KMS-11 (cell line): ENCODE measurements at regions not wholly inside any gene's neighbourhood (a gene's known extent, or its start where the extent isn't known, plus 50 kb on each side); places are given as distances from the start of the nearest gene placed in this dataset.

Experiments used
- H2AFZ ChIP-seq: fragments of 200-600 bp; sonication (generic); 2 replicates; pipeline ENCODE4 v1.6.1; 2016; ENCODE audit warnings: antibody characterized with exemption, mixed run types, low read depth
- H3K27ac ChIP-seq: fragments of 200-600 bp; sonication (generic); 2 replicates; pipeline ENCODE4 v1.6.1; 2016; ENCODE audit warnings: mild to moderate bottlenecking, mixed run types
- H3K27me3 ChIP-seq: fragments of 200-600 bp; sonication (generic); 2 replicates; pipeline ENCODE4 v1.6.1; 2017; ENCODE audit warnings: mild to moderate bottlenecking, low read depth, mixed run types, moderate library complexity; ENCODE audit not compliant: insufficient read depth
- H3K36me3 ChIP-seq: fragments of 200-600 bp; sonication (generic); 2 replicates; pipeline ENCODE4 v1.6.1; 2017; ENCODE audit warnings: mild to moderate bottlenecking, mixed run types; ENCODE audit not compliant: insufficient read depth
- H3K4me1 ChIP-seq: fragments of 200-600 bp; sonication (generic); 2 replicates; pipeline ENCODE4 v1.6.1; 2016; ENCODE audit warnings: mild to moderate bottlenecking, low read depth, mixed run types; ENCODE audit not compliant: poor library complexity, severe bottlenecking
- H3K4me2 ChIP-seq: fragments of 200-600 bp; sonication (generic); 2 replicates; pipeline ENCODE4 v1.7.0; 2016; ENCODE audit warnings: mild to moderate bottlenecking, mixed run types
- H3K4me3 ChIP-seq: fragments of 200-600 bp; sonication (generic); IDR thresholded peaks from 2 replicates; pipeline ENCODE4 v1.6.1; 2017; ENCODE audit warnings: low read depth, low read length, mixed read lengths; ENCODE audit not compliant: insufficient read depth
- H3K79me2 ChIP-seq: fragments of 200-600 bp; sonication (generic); 2 replicates; pipeline ENCODE4 v1.6.1; 2016; ENCODE audit warnings: low read depth, mixed run types; ENCODE audit not compliant: insufficient read depth
- H3K9ac ChIP-seq: fragments of 200-600 bp; sonication (generic); 2 replicates; pipeline ENCODE4 v1.6.1; 2016; ENCODE audit warnings: mild to moderate bottlenecking, mixed run types
- H4K20me1 ChIP-seq: fragments of 200-600 bp; sonication (generic); 2 replicates; pipeline ENCODE4 v1.6.1; 2016; ENCODE audit warnings: mild to moderate bottlenecking, mixed run types; ENCODE audit not compliant: insufficient read depth
- CTCF ChIP-seq: fragments of 200-600 bp; sonication (generic); conservative IDR thresholded peaks from 2 replicates; pipeline ENCODE4 v1.6.1; 2017; ENCODE audit warnings: low read depth, mild to moderate bottlenecking, antibody characterized with exemption, low read length, moderate library complexity, mixed read lengths

- Histone ChIP-seq H3K4me1 (peaks cover 6% of the 10 kb centered on the region), H3K79me2 (no peaks in the 10 kb centered on the region), H3K27ac (no peak overlapping the region), H3K9ac (no peak overlapping the region), H3K27me3 (no peaks in the 10 kb centered on the region), H2AFZ (no peak overlapping the region), H3K4me3 (no peak overlapping the region), H3K4me2 (no peak overlapping the region), H3K36me3 (no peaks in the 10 kb centered on the region), H4K20me1 (no peaks in the 10 kb centered on the region)
- TF ChIP-seq CTCF = no peak
These were observed 179.5 kb downstream of the MARCHF11 start for GRCh38 chr5:16000056-16000455.

- no peak overlapping the region for H2AFZ ChIP-seq
- H4K20me1 ChIP-seq = no peaks in the 10 kb centered on the region
- TF ChIP-seq CTCF = peak; percentile 86
- H3K4me3 ChIP-seq = no peak overlapping the region
- H3K36me3 ChIP-seq = no peaks in the 10 kb centered on the region
- no peaks in the 10 kb centered on the region for H3K79me2 ChIP-seq
- H3K4me1 ChIP-seq = peaks cover 11% of the 10 kb centered on the region
- H3K27ac ChIP-seq = no peak overlapping the region
- no peak overlapping the region for H3K9ac ChIP-seq
- H3K4me2 ChIP-seq = no peak overlapping the region
- H3K27me3 ChIP-seq = no peaks in the 10 kb centered on the region
These were observed 184.1 kb downstream of the MARCHF11 start for GRCh38 chr5:15995341-15996052.

GRCh38 chr5:15993919-15994318 lies 185.7 kb downstream of the MARCHF11 start:
- peaks cover 11% of the 10 kb centered on the region for H3K4me1 ChIP-seq
- H2AFZ ChIP-seq = no peak overlapping the region

GRCh38 chr5:15993334-15993733 lies 186.3 kb downstream of the MARCHF11 start:
- Histone ChIP-seq H2AFZ (no peak overlapping the region), H3K36me3 (no peaks in the 10 kb centered on the region), H4K20me1 (no peaks in the 10 kb centered on the region), H3K9ac (no peak overlapping the region), H3K4me2 (no peak overlapping the region), H3K4me1 (peaks cover 11% of the 10 kb centered on the region), H3K79me2 (no peaks in the 10 kb centered on the region), H3K27me3 (no peaks in the 10 kb centered on the region), H3K4me3 (no peak overlapping the region), H3K27ac (no peak overlapping the region)
- no peak for TF ChIP-seq CTCF

More at GRCh38 chr5:15993919-15994318, 185.7 kb downstream of the MARCHF11 start:
- Histone ChIP-seq H3K79me2 (no peaks in the 10 kb centered on the region), H3K27ac (no peak overlapping the region), H3K4me2 (no peak overlapping the region), H3K36me3 (no peaks in the 10 kb centered on the region), H3K9ac (no peak overlapping the region), H3K4me3 (no peak overlapping the region), H4K20me1 (no peaks in the 10 kb centered on the region), H3K27me3 (no peaks in the 10 kb centered on the region)
- TF ChIP-seq CTCF = no peak
